Right renal cortex interstitium (tissue), 3 donors: ENCODE measurements at regions not wholly inside any gene's neighbourhood (a gene's known extent, or its start where the extent isn't known, plus 50 kb on each side); places are given as distances from the start of the nearest gene placed in this dataset.

Experiments
- DNase-seq, 3 donors: peaks; one replicate each; pipeline ENCODE4 v3.0.0-alpha.2; 2013; ENCODE audit warnings: low read depth in 3 of 3, low spot score in 2 of 3

DNA sequence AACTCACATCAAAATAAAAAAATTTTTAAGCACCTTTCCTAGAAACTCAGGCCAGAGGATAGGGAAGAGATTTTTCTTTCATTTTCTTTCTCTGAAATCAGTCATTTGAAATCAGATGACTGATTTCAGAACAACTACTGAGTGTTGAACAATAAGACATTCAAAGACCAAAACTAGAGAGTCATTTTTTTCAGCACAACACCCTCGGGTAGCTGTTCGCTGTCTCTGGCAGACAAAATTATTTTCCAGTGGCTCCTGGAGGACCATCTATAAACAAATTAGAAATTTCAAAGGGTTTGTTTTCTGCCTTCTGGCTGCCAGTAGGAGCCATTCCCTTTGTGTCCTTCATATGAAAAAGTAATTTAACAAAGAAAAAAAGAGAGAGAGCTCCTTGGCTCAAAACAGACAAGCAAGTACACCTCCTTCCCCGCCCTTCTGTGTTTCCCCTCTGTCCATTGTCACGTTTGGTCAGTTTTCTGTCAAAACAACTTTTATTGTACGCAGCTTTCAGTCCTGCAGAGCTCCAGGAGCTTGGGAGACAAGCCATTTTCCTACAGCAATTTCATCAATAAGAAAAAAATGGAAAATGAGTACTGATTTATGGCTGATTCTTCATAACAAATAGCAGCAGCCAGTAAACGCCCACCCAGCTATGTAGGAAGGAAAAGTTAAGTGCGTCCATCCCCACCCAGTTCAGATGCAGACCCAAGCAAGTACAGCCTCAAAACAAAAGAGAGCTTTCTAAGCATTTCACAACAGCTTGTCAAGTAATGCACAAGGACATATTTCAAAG lies 405.2 kb downstream of the ZNF608 start:
- DNase-seq: no peak

DNA sequence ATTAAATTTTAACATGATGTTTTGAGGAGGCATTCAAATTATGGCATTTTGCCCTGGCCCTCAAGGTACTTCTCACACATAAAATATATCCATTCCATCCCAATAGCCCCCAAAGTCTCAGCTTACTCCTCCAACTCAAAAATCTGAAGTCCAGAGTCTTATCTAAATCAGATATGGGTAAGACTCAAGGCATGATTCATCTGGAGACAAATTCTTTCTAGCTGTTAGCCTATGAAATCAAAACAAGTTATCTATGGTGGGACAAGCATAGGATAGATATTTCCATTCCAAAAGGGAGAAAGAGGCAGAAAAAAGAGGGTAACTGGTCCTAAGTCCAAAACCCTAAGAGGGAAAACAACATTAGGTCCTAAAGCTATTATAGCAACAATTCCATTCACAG lies 408.4 kb downstream of the ZNF608 start:
- no peak for DNase-seq

GRCh38 chr5:124333298-124333979 lies 413.0 kb downstream of the ZNF608 start:
- no peak for DNase-seq

DNA sequence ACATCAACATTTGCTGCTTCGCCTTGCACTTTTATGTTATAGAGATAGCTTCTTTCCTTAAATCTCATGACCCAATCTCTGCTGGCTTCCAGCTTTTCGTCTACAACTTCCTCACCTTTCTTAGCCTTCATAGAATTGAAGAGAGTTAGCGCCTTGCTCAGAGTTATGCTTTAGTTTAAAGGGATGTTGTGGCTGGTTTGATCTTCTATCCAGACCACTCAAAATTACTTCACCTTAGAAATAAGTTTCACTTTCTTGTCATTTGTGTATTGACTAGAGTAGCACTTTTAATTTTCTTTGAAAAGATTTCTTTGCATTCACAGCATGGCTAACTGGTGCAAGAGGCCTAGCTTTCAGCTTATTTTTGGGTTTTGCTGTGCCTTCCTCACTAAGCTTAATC lies 414.2 kb downstream of the ZNF608 start:
- no peak for DNase-seq

- no peak for DNase-seq
Observed at GRCh38 chr5:124330595-124331220, 415.7 kb downstream of the ZNF608 start.

- DNase-seq: no peak
Observed at GRCh38 chr5:124328201-124328600, 418.2 kb downstream of the ZNF608 start.

- no peak for DNase-seq
Observed at GRCh38 chr5:124318661-124319060, 427.8 kb downstream of the ZNF608 start.

DNA sequence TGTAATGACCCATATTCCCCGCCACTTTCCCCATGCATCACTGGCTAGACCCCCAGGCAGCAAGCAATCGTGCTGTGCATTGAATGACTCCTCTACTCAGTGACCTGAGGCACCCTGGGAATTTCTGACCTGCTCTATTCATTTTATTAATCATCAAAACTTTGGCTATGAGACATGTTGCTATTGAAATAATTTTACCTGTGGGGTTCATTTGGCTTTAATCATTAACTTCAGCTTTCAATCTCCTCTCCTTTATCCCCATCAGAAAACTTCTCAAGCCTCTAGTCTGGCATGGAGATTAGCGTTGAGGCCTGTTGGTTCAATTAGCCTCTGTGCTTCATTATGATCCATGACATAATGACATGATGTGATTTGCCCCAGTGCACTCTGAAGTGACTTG lies 429.0 kb downstream of the ZNF608 start:
- no peak for DNase-seq

DNA sequence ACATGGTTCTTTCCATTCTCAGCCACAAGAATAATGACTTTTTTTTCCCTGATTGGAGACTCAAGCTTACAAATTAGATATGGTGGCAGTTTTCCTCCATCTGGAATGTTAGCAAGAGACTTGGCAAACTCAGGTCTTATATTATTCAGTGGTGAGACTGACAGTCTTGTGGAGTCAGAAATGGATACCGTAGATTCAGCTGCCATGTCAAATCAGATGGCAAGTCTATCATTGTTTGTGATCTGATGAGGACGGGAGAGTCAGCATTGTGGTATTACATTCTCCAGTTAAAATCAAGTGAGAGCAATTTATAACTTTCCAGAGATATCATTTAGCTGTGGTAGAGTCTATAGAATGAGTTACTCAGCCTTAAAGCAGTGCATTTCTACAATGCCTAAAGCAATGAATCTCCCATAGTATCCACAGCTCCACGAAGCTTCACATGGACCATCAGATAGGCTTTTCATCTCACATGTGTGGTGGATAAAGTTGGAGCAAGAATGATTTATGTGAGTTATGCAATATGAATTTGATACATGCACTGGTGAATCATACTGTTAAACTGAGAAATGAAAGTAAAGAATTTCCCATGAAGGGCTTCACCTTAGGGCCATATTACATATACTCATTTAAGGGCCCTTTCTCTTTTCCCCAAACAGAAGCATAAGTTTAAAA lies 430.6 kb downstream of the ZNF608 start:
- no peak for DNase-seq

DNA sequence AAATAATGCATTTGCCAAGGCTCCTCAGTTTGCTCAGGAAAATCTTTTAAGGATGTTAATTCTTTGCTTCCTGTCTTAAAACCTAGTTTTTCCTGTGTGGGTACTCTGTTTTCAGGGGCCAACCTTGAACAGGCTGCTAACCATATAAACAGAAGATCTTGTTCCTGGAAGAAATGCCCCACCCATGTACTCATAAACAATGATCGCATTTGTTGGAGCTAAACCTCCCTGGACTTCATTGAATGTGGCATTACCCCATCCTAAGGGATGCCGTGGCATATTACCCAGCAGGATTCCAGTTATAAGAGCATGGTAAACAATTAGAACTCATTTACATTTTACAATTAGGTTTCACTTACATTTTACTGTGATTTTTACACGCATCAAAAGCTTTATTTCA lies 436.0 kb downstream of the ZNF608 start:
- DNase-seq: no peak

DNA sequence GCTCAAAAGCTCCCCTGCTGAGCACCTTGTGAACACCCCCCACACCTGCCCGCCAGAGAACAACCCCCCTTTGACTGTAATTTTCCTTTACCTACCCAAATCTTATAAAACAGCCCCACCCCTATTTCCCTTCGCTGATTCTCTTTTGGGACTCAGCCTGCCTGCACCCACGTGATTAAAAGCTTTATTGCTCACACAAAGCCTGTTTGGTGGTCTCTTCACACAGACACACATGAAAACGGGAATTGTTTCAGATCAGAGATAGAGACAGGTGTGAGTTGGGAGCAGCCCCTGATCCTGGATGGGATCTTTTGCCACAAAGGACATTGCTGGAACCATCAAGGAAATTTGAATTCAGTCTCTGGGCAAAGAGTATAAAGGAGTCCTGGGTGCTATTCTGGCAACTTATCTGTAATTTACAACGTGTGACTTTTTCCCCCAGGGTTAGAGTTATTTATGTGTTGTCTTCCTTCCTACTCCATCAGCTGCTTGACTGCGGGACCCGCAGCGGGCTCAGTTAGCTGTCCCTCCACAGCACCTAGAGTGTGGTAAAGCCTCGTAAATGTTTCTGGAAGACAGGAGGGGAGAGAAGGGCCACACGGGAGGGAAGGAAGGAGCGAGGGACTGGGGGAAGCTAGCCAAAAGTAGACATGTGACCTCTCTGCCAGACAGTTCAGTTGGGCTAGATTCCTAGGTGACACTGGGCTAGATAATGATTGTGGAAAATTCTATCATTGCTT lies 437.0 kb downstream of the ZNF608 start:
- DNase-seq: no peak

DNA sequence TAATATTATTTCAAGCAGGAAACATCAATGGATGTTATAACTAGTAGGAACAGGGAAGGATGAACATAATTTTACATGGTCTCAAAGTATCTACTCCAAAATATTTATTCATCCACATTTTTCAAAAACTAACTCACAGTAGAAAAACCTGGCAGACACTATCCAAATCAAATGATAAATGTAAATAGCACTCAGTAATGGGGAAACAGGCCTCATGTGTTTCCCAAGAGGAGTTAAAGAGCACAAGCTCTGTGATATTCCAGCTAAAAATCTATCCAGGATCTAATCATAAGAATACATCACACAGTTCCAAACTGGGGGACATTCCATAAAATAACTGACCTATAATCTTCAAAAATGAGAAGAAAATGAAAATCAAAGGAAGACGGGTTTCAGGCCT lies 443.1 kb downstream of the ZNF608 start:
- no peak for DNase-seq

GRCh38 chr5:124302533-124302932 lies 443.9 kb downstream of the ZNF608 start:
- no peak for DNase-seq

- no peak for DNase-seq
Observed at GRCh38 chr5:124301850-124302249, 444.6 kb downstream of the ZNF608 start.

- no peak for DNase-seq
Observed at GRCh38 chr5:124300815-124301621, 445.4 kb downstream of the ZNF608 start.

DNA sequence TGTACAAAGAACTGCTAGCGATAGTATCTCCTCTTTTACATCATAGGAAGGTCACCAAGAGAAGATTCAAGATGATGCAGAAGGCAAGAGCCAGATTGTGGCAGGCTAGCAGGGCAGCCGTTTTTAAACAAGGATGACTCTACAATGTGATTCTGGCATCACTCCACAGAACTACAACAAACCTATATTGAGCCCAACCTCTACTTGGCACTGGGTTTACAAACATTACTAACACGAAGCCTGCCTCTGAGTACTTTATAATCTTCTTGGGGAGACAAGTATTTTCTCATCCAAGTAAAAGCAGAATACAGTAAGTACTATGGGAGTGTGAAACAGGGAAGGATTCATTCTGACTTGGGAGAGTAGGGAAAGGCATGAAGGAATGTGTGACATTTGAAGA lies 448.6 kb downstream of the ZNF608 start:
- DNase-seq: no peak

GRCh38 chr5:124292322-124292855 lies 454.1 kb downstream of the ZNF608 start:
- DNase-seq: no peak

- peak in 2 of 3 donors; percentile 17 to 26 for DNase-seq
Observed at GRCh38 chr5:124289641-124290311, 456.7 kb downstream of the ZNF608 start.

DNA sequence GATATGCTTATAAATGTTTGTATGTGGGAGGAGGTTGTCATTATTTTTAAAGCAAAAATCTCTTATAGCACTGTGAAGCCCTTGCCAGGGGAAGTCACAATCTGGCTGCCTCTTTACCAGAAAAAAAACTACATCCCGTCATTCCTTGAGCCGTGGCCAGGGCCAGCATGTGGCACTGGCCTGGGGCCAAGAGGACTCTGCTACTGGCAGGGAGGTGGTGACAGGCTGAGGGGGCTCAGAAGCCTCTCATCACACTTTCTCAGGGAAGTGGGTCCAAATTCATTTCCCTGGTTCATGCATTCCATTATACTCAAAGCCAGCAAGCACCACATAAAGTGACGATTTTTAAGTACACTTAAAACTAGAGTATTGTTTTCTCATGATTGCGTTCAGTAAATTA lies 457.3 kb downstream of the ZNF608 start:
- DNase-seq: no peak
